ENCODE measurements at regions not wholly inside any gene's neighbourhood (a gene's known extent, or its start where the extent isn't known, plus 50 kb on each side); places are given as distances from the start of the nearest gene placed in this dataset.

DNA sequence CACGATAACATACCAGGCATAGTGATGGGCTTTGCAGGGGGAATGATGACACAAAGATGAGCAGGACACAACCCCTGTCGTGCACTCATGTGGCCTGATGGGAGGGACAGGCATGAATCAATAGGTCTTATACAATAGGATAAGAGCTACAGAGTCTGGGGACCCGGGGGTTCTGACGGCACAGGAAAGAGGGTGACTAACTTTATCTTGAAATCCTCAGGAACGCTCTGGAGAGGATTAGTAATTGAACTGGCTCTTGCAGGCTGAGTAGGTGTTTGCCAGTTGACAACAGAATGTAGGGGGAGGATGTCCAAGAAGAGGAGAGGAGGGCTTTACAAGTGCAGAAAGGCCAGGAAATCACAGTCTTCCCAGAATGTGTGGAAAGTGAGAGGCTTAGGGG, 219.9 kb upstream of the ECI2 start:
- H3K4me3 ChIP-seq (ENCODE audit: low read depth, low read length) = no peak overlapping the region
- peak; percentile 91 for DNase-seq (ENCODE audit: low read depth)
- TF ChIP-seq, protein P1, sequence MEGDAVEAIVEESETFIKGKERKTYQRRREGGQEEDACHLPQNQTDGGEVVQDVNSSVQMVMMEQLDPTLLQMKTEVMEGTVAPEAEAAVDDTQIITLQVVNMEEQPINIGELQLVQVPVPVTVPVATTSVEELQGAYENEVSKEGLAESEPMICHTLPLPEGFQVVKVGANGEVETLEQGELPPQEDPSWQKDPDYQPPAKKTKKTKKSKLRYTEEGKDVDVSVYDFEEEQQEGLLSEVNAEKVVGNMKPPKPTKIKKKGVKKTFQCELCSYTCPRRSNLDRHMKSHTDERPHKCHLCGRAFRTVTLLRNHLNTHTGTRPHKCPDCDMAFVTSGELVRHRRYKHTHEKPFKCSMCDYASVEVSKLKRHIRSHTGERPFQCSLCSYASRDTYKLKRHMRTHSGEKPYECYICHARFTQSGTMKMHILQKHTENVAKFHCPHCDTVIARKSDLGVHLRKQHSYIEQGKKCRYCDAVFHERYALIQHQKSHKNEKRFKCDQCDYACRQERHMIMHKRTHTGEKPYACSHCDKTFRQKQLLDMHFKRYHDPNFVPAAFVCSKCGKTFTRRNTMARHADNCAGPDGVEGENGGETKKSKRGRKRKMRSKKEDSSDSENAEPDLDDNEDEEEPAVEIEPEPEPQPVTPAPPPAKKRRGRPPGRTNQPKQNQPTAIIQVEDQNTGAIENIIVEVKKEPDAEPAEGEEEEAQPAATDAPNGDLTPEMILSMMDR (IDR thresholded peaks at IDR 0.05; ENCODE audit: insufficient read depth, low read length) = no peak

- H3K4me3 ChIP-seq (ENCODE audit: low read depth, low read length) = no peak overlapping the region
- TF ChIP-seq, protein P1 (IDR thresholded peaks at IDR 0.05; ENCODE audit: insufficient read depth, low read length) = no peak
- no peak for DNase-seq (ENCODE audit: low read depth)
These were observed 218.8 kb upstream of the ECI2 start for GRCh38 chr6:4354181-4354580.

- DNase-seq (ENCODE audit: low read depth) = no peak
- no peak overlapping the region for H3K4me3 ChIP-seq (ENCODE audit: low read depth, low read length)
- TF ChIP-seq, protein P1 (IDR thresholded peaks at IDR 0.05; ENCODE audit: insufficient read depth, low read length) = no peak
These were observed 217.4 kb upstream of the ECI2 start for GRCh38 chr6:4352731-4353130.

GRCh38 chr6:4352322-4352669, 216.9 kb upstream of the ECI2 start:
- TF ChIP-seq, protein P1 (IDR thresholded peaks at IDR 0.05; ENCODE audit: insufficient read depth, low read length) = no peak
- no peak overlapping the region for H3K4me3 ChIP-seq (ENCODE audit: low read depth, low read length)
- no peak for DNase-seq (ENCODE audit: low read depth)

DNA sequence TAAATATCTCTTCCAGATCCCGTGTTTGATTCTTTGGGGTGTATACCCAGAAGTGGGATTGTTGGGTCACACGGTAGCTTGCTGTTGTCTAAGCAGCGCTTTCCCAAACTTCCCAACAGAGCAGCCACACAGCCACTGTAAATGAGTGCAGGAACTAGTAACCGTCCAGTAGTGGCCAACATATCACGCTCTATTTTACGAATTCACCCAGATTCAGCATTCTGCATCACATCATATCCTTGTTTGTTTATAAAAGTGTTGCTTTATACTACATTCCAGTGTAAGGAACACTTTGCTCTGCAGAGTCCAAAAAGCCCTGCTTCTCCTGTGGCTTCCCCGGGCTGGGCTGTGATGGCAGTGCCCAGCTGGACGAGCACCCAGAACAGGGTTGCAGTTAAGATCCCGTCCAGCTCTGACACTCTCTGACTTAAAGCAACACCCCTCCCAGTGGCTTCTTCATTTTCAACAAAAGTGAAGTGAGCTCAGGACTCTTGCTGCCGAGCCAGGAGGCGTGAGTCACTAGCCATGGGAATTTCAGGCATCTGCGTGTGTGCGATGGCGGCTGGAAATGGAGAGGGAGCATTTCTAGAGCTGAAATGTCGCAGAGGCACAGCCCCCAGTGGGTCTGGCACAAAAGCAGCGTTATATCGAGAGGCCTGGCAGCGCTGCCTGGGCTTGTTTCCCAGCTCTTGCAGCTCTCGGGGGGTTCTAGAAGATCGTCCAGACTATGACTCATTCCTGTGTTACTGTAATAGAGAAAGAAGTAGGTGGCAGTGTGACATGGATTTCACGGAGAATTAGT, 216.3 kb upstream of the ECI2 start:
- TF ChIP-seq, protein P1 (IDR thresholded peaks at IDR 0.05; ENCODE audit: insufficient read depth, low read length) = peak; percentile 24

GRCh38 chr6:4350567-4351519, 215.5 kb upstream of the ECI2 start:
- DNase-seq (ENCODE audit: low read depth) = peak; percentile 36
- H3K4me3 ChIP-seq (ENCODE audit: low read depth, low read length) = no peak overlapping the region
- TF ChIP-seq, protein P1 (IDR thresholded peaks at IDR 0.05; ENCODE audit: insufficient read depth, low read length) = no peak

More for the DNA sequence above, 216.3 kb upstream of the ECI2 start:
- DNase-seq (ENCODE audit: low read depth) = peak; percentile 98
- H3K4me3 ChIP-seq (ENCODE audit: low read depth, low read length) = peak overlapping the region; percentile 35

Data from fibroblast of the aortic adventitia (primary cell).